ENCODE measurements at regions not wholly inside any gene's neighbourhood (a gene's known extent, or its start where the extent isn't known, plus 50 kb on each side); places are given as distances from the start of the nearest gene placed in this dataset.

DNA sequence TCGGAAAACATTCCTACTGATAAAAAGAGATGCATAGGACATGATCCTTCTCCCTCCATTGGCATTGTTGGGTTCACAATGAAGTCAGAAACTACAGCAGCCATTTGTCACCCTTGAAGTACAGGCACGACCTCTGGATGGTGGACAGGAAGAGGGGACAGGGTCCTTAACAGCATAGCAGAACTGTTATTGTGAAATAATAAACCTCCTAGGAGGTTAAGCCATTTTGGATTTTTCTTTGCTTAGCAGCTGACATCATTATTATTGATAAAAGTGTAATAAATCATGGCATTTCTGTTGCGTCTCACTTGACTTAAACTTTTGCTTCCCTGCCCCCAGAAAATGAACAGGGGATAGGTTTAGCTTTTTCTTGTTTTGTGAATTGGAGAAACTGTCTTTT is 134.3 kb upstream of the SASH1 start (continued):
- TF ChIP-seq RAD21 (IDR thresholded peaks at IDR 0.05 in 1 of 2, conservative IDR thresholded peaks at IDR 0.05 in 1 of 2; ENCODE audit: low read depth in 2 of 2, low read length in 2 of 2) = no peak

Data from H1 (cell line).